Fibroblast of lung (primary cell): ENCODE measurements at regions not wholly inside any gene's neighbourhood (a gene's known extent, or its start where the extent isn't known, plus 50 kb on each side); places are given as distances from the start of the nearest gene placed in this dataset.
A peak's percentile ranks its signal among the peaks of the same experiment; 100 is the strongest.

ENCODE experiments used
- DNase-seq, 2 donors: peaks; one replicate each; pipeline versions ENCODE4 v3.0.0 to v3.0.0-alpha.2; 2010; ENCODE audit warnings: low read depth in 2 of 2
- H2AFZ ChIP-seq: 2 replicates; pipeline ENCODE4 v1.5.1; 2012; ENCODE audit warnings: low read length, control low read depth, inconsistent platforms
- H3K27ac ChIP-seq: 2 replicates; pipeline ENCODE4 v1.5.1; 2011; ENCODE audit warnings: low read length, control low read depth; ENCODE audit not compliant: insufficient read depth
- H3K27me3 ChIP-seq: 2 replicates; pipeline ENCODE4 v1.5.1; 2011; ENCODE audit warnings: mild to moderate bottlenecking, low read length; ENCODE audit not compliant: control insufficient read depth, insufficient read depth
- H3K36me3 ChIP-seq: 2 replicates; pipeline ENCODE4 v1.5.1; 2011; ENCODE audit warnings: low read length; ENCODE audit not compliant: control insufficient read depth, insufficient read depth
- H3K4me1 ChIP-seq: 2 replicates; pipeline ENCODE4 v1.5.1; 2011; ENCODE audit warnings: low read length; ENCODE audit not compliant: control insufficient read depth, insufficient read depth; ENCODE audit errors: extremely low read depth
- H3K4me2 ChIP-seq: 2 replicates; pipeline ENCODE4 v1.5.1; 2011; ENCODE audit warnings: low read length, control low read depth; ENCODE audit not compliant: insufficient read depth; ENCODE audit errors: extremely low read depth
- H3K4me3 ChIP-seq, 4 experiments: fragments of 200-600 bp in 1 of 4; sonication (generic) in 1 of 4; replicated peaks in 1 of 4; 2 replicates each; pipeline ENCODE4 v1.5.1; 2011 to 2016; ENCODE audit warnings: low read length in 4 of 4, low read depth in 3 of 4, mild to moderate bottlenecking in 3 of 4, control low read depth in 2 of 4, inconsistent platforms in 1 of 4, mixed read lengths in 1 of 4; ENCODE audit not compliant: insufficient read depth in 1 of 4; ENCODE audit errors: control extremely low read depth in 1 of 4
- H3K79me2 ChIP-seq: 2 replicates; pipeline ENCODE4 v1.5.1; 2012; ENCODE audit warnings: mild to moderate bottlenecking, low read length, inconsistent platforms; ENCODE audit not compliant: control insufficient read depth, insufficient read depth
- H3K9ac ChIP-seq: 2 replicates; pipeline ENCODE4 v1.5.1; 2011; ENCODE audit warnings: mild to moderate bottlenecking, low read length, control low read depth; ENCODE audit not compliant: insufficient read depth
- H3K9me3 ChIP-seq: 2 replicates; pipeline ENCODE4 v1.5.1; 2012; ENCODE audit warnings: low read depth, low read length; ENCODE audit not compliant: control insufficient read depth, insufficient read depth
- H4K20me1 ChIP-seq: 2 replicates; pipeline ENCODE4 v1.5.1; 2011; ENCODE audit warnings: low read length; ENCODE audit not compliant: control insufficient read depth, insufficient read depth; ENCODE audit errors: extremely low read depth
- CTCF ChIP-seq, 2 donors: IDR thresholded peaks in 1 of 2; conservative IDR thresholded peaks in 1 of 2; 1 replicate in 1 of 2; 2 replicates in 1 of 2; pipeline ENCODE4 v1.5.1; 2011 to 2012; ENCODE audit warnings: low read length in 2 of 2, control low read depth in 1 of 2, inconsistent platforms in 1 of 2, low read depth in 1 of 2, mild to moderate bottlenecking in 1 of 2
- EZH2 ChIP-seq: IDR thresholded peaks from 2 replicates; pipeline ENCODE4 v1.5.1; 2012; ENCODE audit warnings: low read length, control low read depth, mild to moderate bottlenecking; ENCODE audit errors: missing control alignments

GRCh38 chr4:138650929-138651448, 364.6 kb upstream of the NOCT start:
- H3K9ac ChIP-seq, result no peak overlapping the region
- H3K4me3 ChIP-seq, result no peak overlapping the region
- no peaks in the 10 kb centered on the region for H3K79me2 ChIP-seq
- no peak overlapping the region for H2AFZ ChIP-seq
- no peaks in the 10 kb centered on the region for H4K20me1 ChIP-seq
- no peaks in the 10 kb centered on the region for H3K4me1 ChIP-seq
- TF ChIP-seq EZH2 (no peak), CTCF (conservative IDR thresholded peaks at IDR 0.05 in 1 of 2, IDR thresholded peaks at IDR 0.05 in 1 of 2; ENCODE audit: low read depth in 1 of 2, low read length in 2 of 2) (no peak)
- no peaks in the 10 kb centered on the region for H3K27me3 ChIP-seq
- no peaks in the 10 kb centered on the region for H3K9me3 ChIP-seq
- H3K4me2 ChIP-seq, result no peak overlapping the region
- peak; percentile 58 to 97 for DNase-seq
- H3K36me3 ChIP-seq, result no peaks in the 10 kb centered on the region
- peak overlapping the region; percentile 23 for H3K27ac ChIP-seq

- TF ChIP-seq EZH2, result no peak
- no peak for TF ChIP-seq CTCF (conservative IDR thresholded peaks at IDR 0.05 in 1 of 2, IDR thresholded peaks at IDR 0.05 in 1 of 2; ENCODE audit: low read depth in 1 of 2, low read length in 2 of 2)
- Histone ChIP-seq H3K9ac (no peak overlapping the region), H2AFZ (no peak overlapping the region), H3K4me2 (no peak overlapping the region), H3K4me1 (no peaks in the 10 kb centered on the region), H3K36me3 (no peaks in the 10 kb centered on the region), H3K79me2 (no peaks in the 10 kb centered on the region), H4K20me1 (no peaks in the 10 kb centered on the region), H3K27ac (no peak overlapping the region), H3K27me3 (no peaks in the 10 kb centered on the region), H3K9me3 (no peaks in the 10 kb centered on the region), H3K4me3 (no peak overlapping the region)
- no peak for DNase-seq
Observed at GRCh38 chr4:138650495-138650894, 365.1 kb upstream of the NOCT start.

- no peaks in the 10 kb centered on the region for H3K27me3 ChIP-seq
- H4K20me1 ChIP-seq, result no peaks in the 10 kb centered on the region
- TF ChIP-seq EZH2, result no peak
- TF ChIP-seq CTCF (conservative IDR thresholded peaks at IDR 0.05 in 1 of 2, IDR thresholded peaks at IDR 0.05 in 1 of 2; ENCODE audit: low read depth in 1 of 2, low read length in 2 of 2), result no peak
- H3K9ac ChIP-seq, result no peak overlapping the region
- no peak overlapping the region for H2AFZ ChIP-seq
- no peaks in the 10 kb centered on the region for H3K9me3 ChIP-seq
- no peak for DNase-seq
- H3K4me2 ChIP-seq, result no peak overlapping the region
- H3K36me3 ChIP-seq, result no peaks in the 10 kb centered on the region
- H3K4me3 ChIP-seq, result no peak overlapping the region
- H3K79me2 ChIP-seq, result no peaks in the 10 kb centered on the region
- no peak overlapping the region for H3K27ac ChIP-seq
- H3K4me1 ChIP-seq, result no peaks in the 10 kb centered on the region
Observed at GRCh38 chr4:138647433-138647832, 368.1 kb upstream of the NOCT start.
